HCT116 (cell line): ENCODE measurements at regions not wholly inside any gene's neighbourhood (a gene's known extent, or its start where the extent isn't known, plus 50 kb on each side); places are given as distances from the start of the nearest gene placed in this dataset.

ENCODE experiments used
- ATAC-seq: fragments of 200-7000 bp; cut with Tn5 transposase; 2 replicates; pipeline ENCODE4 v1.9.1; 2020; ENCODE audit warnings: mild to moderate bottlenecking, moderate library complexity
- BruUV-seq: library from RNA; stranded (reverse); fragments of 400-500 nt; replicated peaks from 2 replicates; lab custom pipeline; 2021; lab: Mats Ljungman, UMichigan
- CTCF ChIA-PET: fragments of 300-600 bp; sonication (Branson Sonifier 250); formaldehyde crosslinking; loops from one replicate; lab custom pipeline; 2021; ENCODE audit warnings: antibody characterized with exemption; lab: Charles Lee
- POLR2A ChIA-PET: fragments of 300-600, 350-600 bp; sonication (Branson Sonifier 250); formaldehyde crosslinking; loops from one replicate; lab custom pipeline; 2021; ENCODE audit warnings: antibody characterized with exemption; lab: Charles Lee
- RAD21 ChIA-PET, 2 experiments: fragments of 300-600 bp; sonication (Branson Sonifier 250); formaldehyde crosslinking; loops; one replicate each; lab custom pipeline; 2023; ENCODE audit warnings: low total read pairs in 2 of 2; ENCODE audit not compliant: uncharacterized antibody in 2 of 2, unreplicated experiment in 2 of 2, low non-redundant PET in 1 of 2; lab: Charles Lee
- DNase-seq: peaks from one replicate; pipeline ENCODE4 v3.0.0-alpha.2; 2010; ENCODE audit warnings: low read depth, low spot score
- H2AFZ ChIP-seq: fragments of 200-600 bp; shearing (Covaris generic), sonication (generic); 2 replicates; pipeline ENCODE4 v1.6.1; 2017; ENCODE audit warnings: low read depth, mixed run types, mixed read lengths, antibody characterized with exemption, low read length; ENCODE audit not compliant: poor library complexity, severe bottlenecking
- H3K27ac ChIP-seq: 2 replicates; pipeline ENCODE4 v1.5.1; 2012; ENCODE audit warnings: low read depth, low read length
- H3K27me3 ChIP-seq: fragments of 200-600 bp; sonication (generic); 2 replicates; pipeline ENCODE4 v1.6.1; 2016; ENCODE audit warnings: mixed run types, low read length, mixed read lengths; ENCODE audit not compliant: insufficient read depth
- H3K36me3 ChIP-seq, 2 experiments: fragments of 200-500 bp in 1 of 2; fragments of 200-600 bp in 1 of 2; sonication (Bioruptor generic) in 1 of 2; sonication (generic) in 1 of 2; 2 replicates each; pipeline versions ENCODE4 v1.5.1 to v1.6.1; 2014 to 2016; ENCODE audit warnings: low read length in 2 of 2, inconsistent platforms in 1 of 2, mixed read lengths in 1 of 2, mixed run types in 1 of 2; ENCODE audit not compliant: insufficient read depth in 2 of 2, control insufficient read depth in 1 of 2
- H3K4me1 ChIP-seq, 2 experiments: fragments of 200-600 bp in 1 of 2; sonication (generic) in 1 of 2; 2 replicates each; pipeline versions ENCODE4 v1.5.1 to v1.6.1; 2012 to 2017; ENCODE audit warnings: low read length in 2 of 2, inconsistent platforms in 1 of 2, mild to moderate bottlenecking in 1 of 2, mixed read lengths in 1 of 2, mixed run types in 1 of 2, moderate library complexity in 1 of 2; ENCODE audit not compliant: insufficient read depth in 2 of 2, control insufficient read depth in 1 of 2
- H3K4me2 ChIP-seq: fragments of 200-600 bp; sonication (generic); 2 replicates; pipeline ENCODE4 v1.6.1; 2017; ENCODE audit warnings: mixed run types, low read length, mixed read lengths
- H3K4me3 ChIP-seq, 2 experiments: fragments of 200-600 bp in 1 of 2; sonication (generic) in 1 of 2; replicated peaks in 1 of 2; 2 replicates each; pipeline ENCODE4 v1.5.1; 2011 to 2016; ENCODE audit warnings: low read length in 2 of 2, control low read depth in 1 of 2, low read depth in 1 of 2, mild to moderate bottlenecking in 1 of 2, mixed read lengths in 1 of 2, mixed run types in 1 of 2
- H3K79me2 ChIP-seq: fragments of 200-600 bp; sonication (generic); 2 replicates; pipeline ENCODE4 v1.6.1; 2017; ENCODE audit warnings: mild to moderate bottlenecking, mixed run types, low read length, moderate library complexity, mixed read lengths; ENCODE audit not compliant: insufficient read depth
- H3K9ac ChIP-seq: fragments of 200-600 bp; sonication (generic); 2 replicates; pipeline ENCODE4 v1.6.1; 2016; ENCODE audit warnings: low read length, mixed read lengths
- H3K9me2 ChIP-seq: fragments of 200-600 bp; sonication (generic), shearing (Covaris generic); 2 replicates; pipeline ENCODE4 v1.6.1; 2017; ENCODE audit warnings: mixed run types, mild to moderate bottlenecking, moderate library complexity; ENCODE audit not compliant: insufficient read depth
- H3K9me3 ChIP-seq, 2 experiments: fragments of 200-500 bp in 1 of 2; fragments of 200-600 bp in 1 of 2; sonication (Bioruptor generic) in 1 of 2; sonication (generic) in 1 of 2; 2 replicates each; pipeline ENCODE4 v1.6.1; 2014 to 2017; ENCODE audit warnings: low read length in 2 of 2, mixed read lengths in 2 of 2, inconsistent platforms in 1 of 2, low read depth in 1 of 2, mild to moderate bottlenecking in 1 of 2, mixed run types in 1 of 2, moderate library complexity in 1 of 2; ENCODE audit not compliant: control insufficient read depth in 1 of 2, insufficient read depth in 1 of 2
- H4K20me1 ChIP-seq: fragments of 200-600 bp; sonication (generic), shearing (Covaris generic); 2 replicates; pipeline ENCODE4 v1.6.1; 2017; ENCODE audit warnings: mixed run types, mild to moderate bottlenecking, moderate library complexity; ENCODE audit not compliant: insufficient read depth
- ATF3 ChIP-seq: IDR thresholded peaks from 2 replicates; pipeline ENCODE4 v1.6.1; 2012
- CBX3 ChIP-seq: IDR thresholded peaks from 2 replicates; pipeline ENCODE4 v1.6.1; 2012; ENCODE audit warnings: low read depth
- CEBPB ChIP-seq: IDR thresholded peaks from 2 replicates; pipeline ENCODE4 v1.6.1; 2012; ENCODE audit warnings: low read depth
- EGR1 ChIP-seq: IDR thresholded peaks from 2 replicates; pipeline ENCODE4 v1.6.1; 2012; ENCODE audit warnings: low read depth
- ELF1 ChIP-seq: IDR thresholded peaks from 2 replicates; pipeline ENCODE4 v1.6.1; 2012; ENCODE audit warnings: low read depth, borderline replicate concordance
- EZH2 ChIP-seq: fragments of 200-600 bp; sonication (generic); IDR thresholded peaks from 2 replicates; pipeline ENCODE4 v1.6.1; 2017; ENCODE audit warnings: antibody characterized with exemption, mixed run types
- EZH2phosphoT487 ChIP-seq: fragments of 200-600 bp; IDR thresholded peaks from 2 replicates; pipeline ENCODE4 v1.6.1; 2018; ENCODE audit warnings: antibody characterized with exemption, borderline replicate concordance
- FOSL1 ChIP-seq: IDR thresholded peaks from 2 replicates; pipeline ENCODE4 v1.6.1; 2012; ENCODE audit warnings: low read depth
- POLR2A ChIP-seq: IDR thresholded peaks from 2 replicates; pipeline ENCODE4 v1.7.0; 2011; ENCODE audit warnings: borderline replicate concordance; ENCODE audit not compliant: insufficient read depth, insufficient read length; ENCODE audit errors: extremely low read depth
- POLR2AphosphoS5 ChIP-seq: IDR thresholded peaks from 2 replicates; pipeline ENCODE4 v1.6.1; 2011; ENCODE audit warnings: mild to moderate bottlenecking, low read depth, low read length, moderate library complexity
- RAD21 ChIP-seq: IDR thresholded peaks from 2 replicates; pipeline ENCODE4 v1.6.1; 2012; ENCODE audit warnings: low read depth, mild to moderate bottlenecking
- REST ChIP-seq: IDR thresholded peaks from 2 replicates; pipeline ENCODE4 v1.6.1; 2012; ENCODE audit warnings: low read depth
- SP1 ChIP-seq: IDR thresholded peaks from 2 replicates; pipeline ENCODE4 v1.6.1; 2012; ENCODE audit warnings: low read depth
- SRF ChIP-seq: IDR thresholded peaks from 2 replicates; pipeline ENCODE4 v1.6.1; 2012; ENCODE audit warnings: low read depth
- TCF7L2 ChIP-seq: IDR thresholded peaks from 2 replicates; pipeline ENCODE4 v1.7.0; 2011; ENCODE audit warnings: borderline replicate concordance, inconsistent platforms; ENCODE audit not compliant: insufficient read depth, insufficient read length; ENCODE audit errors: extremely low read depth
- YY1 ChIP-seq: IDR thresholded peaks from 2 replicates; pipeline ENCODE4 v1.6.1; 2011; ENCODE audit warnings: low read length, low read depth, moderate library complexity, mild to moderate bottlenecking; ENCODE audit not compliant: insufficient replicate concordance; ENCODE audit errors: extremely low read depth
- ZBTB33 ChIP-seq: IDR thresholded peaks from 2 replicates; pipeline ENCODE4 v1.6.1; 2011; ENCODE audit warnings: mild to moderate bottlenecking, low read length, moderate library complexity; ENCODE audit not compliant: insufficient replicate concordance; ENCODE audit errors: extremely low read depth
- ZFX ChIP-seq: fragments of 450-650 bp; IDR thresholded peaks from 2 replicates; pipeline ENCODE4 v1.6.1; 2017
- ZNF274 ChIP-seq: fragments of 200-500 bp; sonication (Bioruptor generic); IDR thresholded peaks from 2 replicates; pipeline ENCODE4 v1.6.1; 2014; ENCODE audit warnings: mild to moderate bottlenecking, low read depth, low read length, inconsistent platforms
- intact Hi-C: fragments of 100-400 bp; cut with micrococcal nuclease; formaldehyde crosslinking; loops from 2 replicates; pipeline ENCODE4 v1.10.0; 2022
- TF ChIP-seq, protein P1 (sequence below), 3 experiments: fragments of 200-600 bp in 1 of 3; sonication (generic) in 1 of 3; IDR thresholded peaks in 2 of 3; conservative IDR thresholded peaks in 1 of 3; 2 replicates each; pipeline ENCODE4 v1.5.1; 2012 to 2017; ENCODE audit warnings: low read depth in 2 of 3, low read length in 2 of 3, antibody characterized with exemption in 1 of 3, borderline replicate concordance in 1 of 3, control low read depth in 1 of 3, mild to moderate bottlenecking in 1 of 3, mixed read lengths in 1 of 3, mixed run types in 1 of 3, moderate library complexity in 1 of 3; ENCODE audit not compliant: insufficient read depth in 1 of 3

DNA sequence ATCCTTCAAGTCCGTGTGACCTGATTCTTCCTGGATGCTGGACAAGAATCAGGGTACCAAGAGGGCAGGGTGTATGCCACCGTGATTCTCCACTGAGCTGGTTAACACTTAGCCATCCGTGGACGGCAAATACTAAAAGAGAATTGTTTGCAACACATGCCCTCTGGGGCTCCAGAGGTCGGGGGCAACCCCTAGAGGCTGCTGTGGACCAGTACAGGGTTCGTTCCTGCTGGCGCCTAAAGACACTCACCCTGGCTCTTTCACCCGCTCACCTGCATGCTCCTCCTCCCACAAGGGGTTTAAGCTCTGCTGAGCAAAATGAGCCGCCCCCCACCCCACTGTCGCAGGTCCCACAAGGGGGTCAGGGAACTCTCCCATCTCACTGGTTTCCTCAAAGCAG is 148.7 kb upstream of the ITGB1 start:
- RAD21 ChIA-PET, result no interaction called here
- no peak overlapping the region for H3K4me2 ChIP-seq
- ATAC-seq (0 out of 2 replicates have a peak, but pooled peaks have one; percentile 38), DNase-seq (no peak)
- no peak overlapping the region for H2AFZ ChIP-seq
- no peak overlapping the region for H3K4me3 ChIP-seq
- H4K20me1 ChIP-seq, result no peaks in the 10 kb centered on the region
- BruUV-seq, result no TSS peak
- H3K27ac ChIP-seq, result no peak overlapping the region
- intact Hi-C loops, result no loop called here
- no peaks in the 10 kb centered on the region for H3K9me2 ChIP-seq
- POLR2A ChIA-PET, result no interaction called here
- no peak for TF ChIP-seq EGR1
- no peak for TF ChIP-seq POLR2A
- no peak for TF ChIP-seq EZH2
- no peak for TF ChIP-seq SP1
- no peak for TF ChIP-seq POLR2AphosphoS5
- no peak for TF ChIP-seq CEBPB
- TF ChIP-seq REST, result no peak
- no peak for TF ChIP-seq EZH2phosphoT487
- TF ChIP-seq TCF7L2, result no peak
- TF ChIP-seq, protein P1, sequence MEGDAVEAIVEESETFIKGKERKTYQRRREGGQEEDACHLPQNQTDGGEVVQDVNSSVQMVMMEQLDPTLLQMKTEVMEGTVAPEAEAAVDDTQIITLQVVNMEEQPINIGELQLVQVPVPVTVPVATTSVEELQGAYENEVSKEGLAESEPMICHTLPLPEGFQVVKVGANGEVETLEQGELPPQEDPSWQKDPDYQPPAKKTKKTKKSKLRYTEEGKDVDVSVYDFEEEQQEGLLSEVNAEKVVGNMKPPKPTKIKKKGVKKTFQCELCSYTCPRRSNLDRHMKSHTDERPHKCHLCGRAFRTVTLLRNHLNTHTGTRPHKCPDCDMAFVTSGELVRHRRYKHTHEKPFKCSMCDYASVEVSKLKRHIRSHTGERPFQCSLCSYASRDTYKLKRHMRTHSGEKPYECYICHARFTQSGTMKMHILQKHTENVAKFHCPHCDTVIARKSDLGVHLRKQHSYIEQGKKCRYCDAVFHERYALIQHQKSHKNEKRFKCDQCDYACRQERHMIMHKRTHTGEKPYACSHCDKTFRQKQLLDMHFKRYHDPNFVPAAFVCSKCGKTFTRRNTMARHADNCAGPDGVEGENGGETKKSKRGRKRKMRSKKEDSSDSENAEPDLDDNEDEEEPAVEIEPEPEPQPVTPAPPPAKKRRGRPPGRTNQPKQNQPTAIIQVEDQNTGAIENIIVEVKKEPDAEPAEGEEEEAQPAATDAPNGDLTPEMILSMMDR (IDR thresholded peaks at IDR 0.05 in 2 of 3, conservative IDR thresholded peaks at IDR 0.05 in 1 of 3; ENCODE audit: borderline replicate concordance in 1 of 3, insufficient read depth in 1 of 3, low read depth in 2 of 3, low read length in 2 of 3), result no peak
- TF ChIP-seq ZFX, result no peak
- TF ChIP-seq SRF, result no peak
- TF ChIP-seq YY1, result no peak
- no peak for TF ChIP-seq CBX3
- no peak for TF ChIP-seq ELF1
- TF ChIP-seq ZBTB33, result no peak
- TF ChIP-seq RAD21, result no peak
- no peak for TF ChIP-seq FOSL1
- no peak for TF ChIP-seq ZNF274
- no peak for TF ChIP-seq ATF3
- no peaks in the 10 kb centered on the region; a peak in 1 of 4 replicates for H3K9me3 ChIP-seq
- CTCF ChIA-PET, result interaction anchor here (1.6 kb wide), 1 partner anchor 9 kb away, joined by 5 read pairs; no protein-coding TSS in a partner anchor
- H3K79me2 ChIP-seq, result no peaks in the 10 kb centered on the region
- no peaks in the 10 kb centered on the region for H3K27me3 ChIP-seq
- H3K4me1 ChIP-seq, result no peaks in the 10 kb centered on the region
- no peak overlapping the region for H3K9ac ChIP-seq
- no peaks in the 10 kb centered on the region for H3K36me3 ChIP-seq
